NCI-H510A (cell line): ENCODE measurements at regions not wholly inside any gene's neighbourhood (a gene's known extent, or its start where the extent isn't known, plus 50 kb on each side); places are given as distances from the start of the nearest gene placed in this dataset.
"Not testable (repeated sequence)": the region's sequence is repeated elsewhere in the genome, so short reads cannot be mapped to it uniquely, and the experiment has no call there.

Experiments used
- DNase-seq: peaks from one replicate; lab custom pipeline; 2025; lab: John Stamatoyannopoulos, UW

DNA sequence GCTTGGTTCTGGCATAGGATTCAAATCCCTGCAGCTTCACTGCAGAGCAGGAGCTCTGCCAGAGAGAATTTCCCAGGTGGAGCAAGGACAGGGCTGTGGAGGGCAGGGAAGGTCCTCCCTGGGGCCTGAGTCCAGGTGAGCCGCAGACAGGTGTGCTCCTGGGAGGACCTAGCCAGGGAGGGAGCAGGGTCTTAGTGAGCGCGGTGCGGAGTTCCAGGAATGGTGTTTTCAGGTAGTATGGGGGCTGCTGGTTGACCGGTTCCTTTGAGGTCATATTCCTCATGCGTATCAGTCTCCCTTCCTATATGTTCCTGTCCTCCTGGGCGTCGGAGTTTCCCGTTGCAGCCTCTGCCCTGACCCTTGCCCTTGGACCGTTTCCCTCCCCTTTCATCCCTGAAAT lies 813.3 kb downstream of the KCNJ18 start:
- no peak for DNase-seq

DNA sequence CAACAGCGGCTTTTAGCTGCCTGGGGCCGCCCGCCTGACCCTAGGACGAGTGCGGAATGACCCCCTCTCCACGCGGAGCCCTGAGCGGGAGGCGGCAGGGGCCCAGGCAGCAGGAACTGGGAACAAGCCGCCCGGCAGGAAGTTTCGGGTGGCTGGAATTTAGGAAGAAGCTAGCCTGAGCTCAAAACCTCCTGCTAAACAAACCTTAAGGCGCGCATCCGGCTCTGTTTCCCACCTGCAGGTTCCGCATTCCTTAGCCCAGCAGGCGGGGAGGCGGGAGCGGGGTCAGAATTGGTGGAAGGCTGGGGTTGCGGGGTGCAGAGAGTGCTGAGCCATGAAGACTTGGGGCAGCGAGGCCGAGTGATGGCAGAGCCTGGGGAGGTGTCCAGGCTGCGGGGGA lies 813.9 kb downstream of the KCNJ18 start:
- no peak for DNase-seq

DNA sequence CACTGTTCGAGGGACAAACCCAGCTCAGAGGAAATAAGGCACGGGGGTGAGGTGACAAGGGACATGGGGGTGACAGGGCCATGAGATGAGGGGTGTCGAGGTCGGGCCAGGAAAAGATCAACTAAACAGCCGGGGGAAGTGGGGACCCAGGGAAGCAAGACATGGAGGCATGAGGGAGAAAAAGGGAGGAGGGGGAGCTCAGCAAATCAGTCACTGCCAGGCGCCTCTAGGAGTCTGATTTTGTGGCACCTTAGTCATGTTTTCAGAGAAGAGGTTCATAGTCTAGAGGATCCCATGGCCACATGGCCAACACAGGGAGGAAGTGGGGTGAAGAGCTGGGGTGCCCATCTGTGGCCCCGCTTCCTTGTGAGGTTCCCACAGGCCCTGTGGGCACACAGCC lies 814.5 kb downstream of the KCNJ18 start:
- DNase-seq, result no peak

DNA sequence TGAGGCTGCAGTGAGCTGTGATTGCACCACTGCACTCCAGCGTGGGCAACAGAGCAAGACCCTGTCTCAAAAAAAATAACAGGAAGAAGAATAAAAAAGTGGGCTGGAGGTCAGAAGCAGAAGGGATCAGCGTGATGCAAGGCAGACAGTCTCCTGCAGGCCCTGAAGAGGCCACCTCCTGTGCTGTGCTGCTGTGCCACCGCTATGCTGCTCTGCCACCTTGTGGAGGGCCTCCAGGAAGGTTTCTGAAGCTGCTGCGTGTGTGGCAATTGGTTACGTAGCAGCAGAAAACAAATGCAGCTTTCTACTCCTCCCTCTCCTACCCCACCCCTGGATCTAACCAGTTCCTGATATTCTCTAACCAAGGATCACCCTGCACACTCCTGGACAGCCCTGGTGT lies 815.5 kb downstream of the KCNJ18 start:
- no peak for DNase-seq

DNA sequence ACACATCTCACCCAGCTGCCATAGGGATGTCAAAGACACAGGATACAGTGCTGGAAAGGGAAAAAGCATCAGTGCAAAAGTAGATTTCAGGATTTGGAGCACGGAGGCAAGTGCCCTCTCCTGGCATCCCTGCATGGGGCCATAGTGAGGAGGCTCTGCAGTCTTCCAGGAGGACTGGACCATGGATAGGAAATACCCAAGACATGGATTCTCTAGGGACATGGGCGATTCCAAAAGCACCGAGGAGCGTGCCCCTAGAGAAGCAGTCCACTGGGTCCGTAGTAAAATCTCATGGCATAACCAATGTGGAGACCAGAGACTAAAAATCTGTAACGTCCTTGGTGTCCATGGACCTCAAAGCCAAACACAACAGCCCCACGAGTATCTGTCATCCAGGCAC lies 818.2 kb downstream of the KCNJ18 start:
- no peak for DNase-seq

DNA sequence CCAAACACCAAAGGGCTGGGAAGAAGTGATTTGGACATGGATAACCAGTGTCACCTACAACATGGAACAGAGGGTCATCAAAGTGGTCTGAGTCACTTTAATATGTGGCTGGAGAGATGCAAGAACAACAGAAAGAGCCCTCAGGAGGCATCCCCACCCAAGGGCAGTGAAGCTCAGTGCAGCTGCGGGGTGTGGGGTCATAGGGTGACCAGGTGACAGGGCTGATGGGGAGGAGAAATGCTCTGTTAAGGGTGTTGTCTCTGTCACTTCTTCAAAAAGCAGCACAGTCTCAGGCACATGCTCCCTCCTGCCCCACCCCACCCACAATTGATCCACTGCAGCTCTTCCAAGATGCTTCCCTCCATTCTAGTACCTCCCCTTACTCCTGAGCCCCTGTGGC lies 819.1 kb downstream of the KCNJ18 start:
- DNase-seq, result no peak

DNA sequence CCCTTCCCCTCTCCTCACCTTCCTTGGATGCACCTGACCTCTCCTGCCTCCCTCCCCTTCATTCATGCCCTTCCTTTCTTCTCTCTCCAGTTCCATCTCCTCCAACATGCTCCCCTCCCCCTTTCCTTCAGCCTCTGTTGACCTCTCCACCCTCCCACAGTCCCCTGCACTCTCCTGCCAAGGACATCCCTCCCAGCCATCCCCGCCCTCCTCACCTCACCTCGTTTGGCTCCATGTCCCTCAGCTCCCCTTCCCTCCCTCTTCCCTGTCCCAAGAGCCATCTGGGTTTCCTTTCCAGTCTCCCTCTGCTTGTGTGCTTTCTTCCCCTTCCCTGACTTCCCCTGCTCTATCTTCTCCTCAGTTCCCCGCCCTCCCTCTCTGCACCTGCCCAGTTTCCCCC lies 819.7 kb downstream of the KCNJ18 start:
- DNase-seq, result no peak

DNA sequence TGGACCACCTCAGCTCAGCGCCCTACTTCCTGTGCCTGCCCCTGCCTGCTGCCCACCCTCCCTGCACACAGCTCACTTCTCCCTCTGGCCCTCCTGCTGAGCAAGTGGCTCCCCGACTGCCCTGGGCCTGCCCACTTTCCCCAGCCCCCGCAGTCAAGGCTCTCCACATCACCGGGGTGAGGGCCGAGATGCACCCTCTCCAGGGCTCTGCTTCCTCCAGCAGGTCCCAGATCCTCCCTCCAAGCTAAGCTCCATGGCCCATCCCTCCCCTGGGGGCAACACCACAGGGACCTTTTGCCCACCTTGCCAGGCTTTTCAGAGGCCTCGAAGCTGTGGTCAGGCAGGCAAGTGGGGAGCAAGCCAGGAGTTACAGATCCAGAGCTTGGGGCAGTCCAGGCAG lies 820.2 kb downstream of the KCNJ18 start:
- DNase-seq, result no peak

DNA sequence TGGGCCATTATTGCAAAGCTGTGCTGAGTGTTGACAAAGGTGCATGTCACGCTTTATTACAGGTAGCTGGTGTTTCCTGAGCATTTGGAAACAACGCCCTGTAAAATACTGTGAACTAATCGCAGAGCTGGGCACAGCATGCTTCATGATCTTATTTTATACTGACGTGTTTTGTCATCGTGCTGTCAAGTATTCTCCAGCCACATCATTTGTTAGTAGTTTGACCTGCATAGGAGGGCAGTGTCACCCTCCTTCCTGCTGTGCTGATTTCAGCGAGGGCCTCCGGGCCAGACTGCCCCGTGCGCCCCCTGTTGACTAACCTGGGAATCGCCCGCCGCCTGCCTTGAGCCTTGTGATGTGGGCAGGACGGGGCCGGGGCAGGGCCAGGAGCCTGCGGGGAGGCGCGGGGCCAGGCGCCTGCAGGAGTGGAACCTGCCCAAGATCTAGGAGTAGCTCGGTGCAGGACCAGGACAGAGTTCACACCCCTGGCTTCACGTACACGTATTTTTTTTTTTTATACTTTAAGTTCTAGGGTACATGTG lies 820.7 kb downstream of the KCNJ18 start:
- no peak for DNase-seq

DNA sequence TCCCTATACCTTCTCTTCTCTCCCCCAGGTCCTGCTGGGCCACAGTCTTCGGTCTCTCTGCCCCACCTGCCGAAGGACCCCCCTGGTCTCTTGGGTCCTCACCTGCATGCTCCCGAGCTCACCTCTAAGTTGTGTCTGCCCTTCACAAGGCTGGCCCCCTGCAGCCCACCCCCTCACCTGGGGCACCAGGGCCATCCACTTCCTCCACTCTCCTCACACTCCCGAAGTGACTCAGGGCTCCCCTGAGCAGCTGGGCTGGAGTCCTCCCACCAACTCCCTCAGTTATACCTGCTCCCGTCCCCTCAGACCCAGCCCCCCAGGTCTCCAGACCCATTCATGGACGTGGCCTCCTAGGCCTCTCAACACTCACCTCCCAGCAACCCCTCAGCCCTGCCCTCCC lies 822.0 kb downstream of the KCNJ18 start:
- DNase-seq, result no peak

DNA sequence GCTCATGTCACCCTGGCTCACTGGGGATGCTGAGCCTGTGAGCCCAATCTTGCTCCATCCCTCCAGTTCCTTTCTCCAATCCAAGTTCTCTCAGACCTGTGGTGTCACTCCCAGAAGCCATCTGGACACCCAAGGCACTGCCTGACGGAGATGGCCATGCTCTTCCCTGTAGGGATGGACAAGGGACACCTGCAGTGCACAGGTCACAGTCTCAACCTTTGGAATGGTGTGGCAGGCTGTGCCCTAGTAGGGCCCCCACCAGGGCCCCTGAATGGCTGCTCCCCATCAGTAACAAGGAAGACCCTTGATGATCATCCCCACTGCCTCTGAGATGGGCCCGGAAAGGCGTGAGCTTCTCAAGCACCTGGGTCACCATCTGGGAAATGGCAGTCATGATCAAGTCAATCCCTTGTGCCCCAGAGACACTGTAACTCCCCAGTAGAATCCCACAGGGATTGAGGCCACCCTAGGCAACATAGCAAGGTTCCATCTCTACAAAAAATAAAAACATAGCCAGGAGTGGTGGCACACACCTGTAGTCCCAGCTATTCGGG lies 822.5 kb downstream of the KCNJ18 start:
- no peak for DNase-seq

DNA sequence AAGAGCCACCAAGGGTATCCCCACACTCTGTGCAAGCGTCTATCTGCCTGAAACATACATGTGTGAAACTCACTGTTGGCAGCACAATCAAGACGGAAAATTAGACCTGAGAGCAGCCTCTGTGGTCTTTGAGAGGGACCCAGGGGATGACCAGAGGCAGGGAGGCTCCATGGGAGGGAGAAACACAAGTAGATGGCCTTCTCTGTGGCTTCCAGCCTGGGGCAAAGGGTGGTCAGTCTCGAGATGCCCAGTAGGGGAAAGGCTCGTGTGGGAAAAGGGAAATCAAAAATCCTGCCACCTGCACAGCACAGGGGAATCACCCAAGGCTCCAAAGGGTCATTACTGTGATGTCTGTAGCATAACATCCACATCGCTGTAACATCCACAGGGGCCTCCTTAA lies 823.3 kb downstream of the KCNJ18 start:
- DNase-seq, result no peak

DNA sequence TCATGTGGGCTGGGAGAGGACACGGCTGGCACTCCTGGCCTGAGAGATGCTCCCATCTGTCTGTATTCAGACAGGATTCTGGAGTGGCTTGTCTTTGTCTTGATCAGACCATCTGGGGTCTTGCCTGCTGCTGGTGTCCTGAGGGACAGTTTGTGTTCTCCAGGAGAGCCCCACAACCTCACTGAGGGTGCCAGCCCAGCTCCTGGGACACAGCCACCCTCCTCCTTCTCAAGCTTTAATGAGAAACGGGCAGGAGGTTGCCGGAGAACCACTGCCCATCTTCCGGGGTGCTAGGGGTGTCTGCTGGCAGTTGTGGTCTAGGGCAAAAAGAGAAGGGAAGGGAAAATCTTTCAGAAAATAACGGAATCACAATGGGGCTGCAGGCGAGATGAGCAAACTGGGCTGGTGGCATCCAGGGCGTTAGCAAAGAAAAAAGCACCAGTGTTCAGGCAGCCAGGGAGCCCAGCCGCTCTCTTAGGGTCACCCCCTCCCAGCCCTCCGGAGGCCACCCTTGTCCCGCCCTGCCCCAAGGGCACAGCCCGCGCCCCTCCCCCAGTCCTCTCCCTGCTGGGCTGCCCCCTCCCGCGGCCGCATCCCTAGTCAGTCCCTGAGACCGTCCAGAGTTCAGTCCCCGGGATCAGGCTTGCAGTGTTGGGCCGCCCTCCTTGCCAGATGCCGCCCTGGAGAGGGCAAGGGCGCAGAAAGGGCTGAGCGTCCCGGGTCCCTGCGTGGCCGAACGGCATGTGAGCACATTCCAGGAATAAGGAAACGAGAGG lies 824.7 kb downstream of the KCNJ18 start:
- DNase-seq, result no peak

DNA sequence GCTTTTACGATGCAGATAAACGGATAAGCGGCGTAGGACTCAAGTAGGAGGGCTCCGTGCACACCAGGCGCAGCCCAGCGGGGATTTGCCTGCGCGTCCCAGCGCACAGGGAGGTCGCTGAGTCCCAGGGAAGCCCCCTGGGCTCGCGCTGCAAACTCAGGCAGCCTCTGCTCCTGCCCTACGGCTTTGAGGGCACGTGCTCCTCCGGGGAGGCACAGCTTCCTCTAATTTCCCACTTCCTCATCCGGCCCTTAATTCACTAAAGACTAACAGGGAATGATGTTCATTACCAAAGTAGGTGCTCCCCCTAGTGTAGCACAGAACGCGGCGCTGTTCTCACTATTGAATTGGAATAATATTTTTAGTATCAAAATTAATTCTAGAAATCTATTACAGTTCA lies 825.4 kb downstream of the KCNJ18 start:
- no peak for DNase-seq

DNA sequence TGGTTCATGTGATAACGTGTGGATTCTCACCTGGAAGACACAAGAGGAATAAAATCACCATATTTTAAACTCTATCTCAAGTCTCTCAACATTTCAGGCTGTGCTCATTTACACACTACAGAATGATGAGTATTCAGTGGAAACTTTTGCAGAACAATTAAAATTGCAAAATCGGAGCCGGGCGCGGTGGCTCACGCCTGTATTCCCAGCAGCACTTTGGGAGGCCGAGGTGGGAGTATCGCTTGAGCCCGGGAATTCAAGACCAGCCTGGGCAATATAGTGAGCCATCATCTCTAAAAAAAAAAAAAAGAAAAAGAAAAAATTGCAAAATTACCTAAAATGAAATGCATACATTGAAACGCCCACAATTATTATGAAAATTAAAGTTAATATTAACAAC lies 825.9 kb downstream of the KCNJ18 start:
- DNase-seq, result no peak

DNA sequence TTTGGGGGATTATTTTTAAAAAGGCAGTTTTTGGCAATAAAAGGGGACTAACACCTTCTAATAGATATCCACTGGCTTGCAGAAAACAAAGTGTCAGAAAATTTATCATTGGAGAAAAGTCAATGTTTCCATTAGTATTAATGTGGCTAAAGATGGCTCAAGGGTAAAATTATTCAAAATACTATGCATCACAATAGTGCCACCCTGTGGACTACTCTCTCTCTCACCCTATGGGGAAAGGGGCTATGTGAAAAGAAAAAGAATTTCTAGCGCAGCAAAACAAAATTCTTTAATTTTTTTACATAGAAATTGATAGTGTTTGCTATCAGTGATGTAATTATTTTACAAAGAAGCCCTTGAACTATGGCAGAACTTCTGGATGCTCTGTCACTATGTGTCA lies 856.5 kb downstream of the KCNJ18 start:
- not testable (repeated sequence) for DNase-seq

DNA sequence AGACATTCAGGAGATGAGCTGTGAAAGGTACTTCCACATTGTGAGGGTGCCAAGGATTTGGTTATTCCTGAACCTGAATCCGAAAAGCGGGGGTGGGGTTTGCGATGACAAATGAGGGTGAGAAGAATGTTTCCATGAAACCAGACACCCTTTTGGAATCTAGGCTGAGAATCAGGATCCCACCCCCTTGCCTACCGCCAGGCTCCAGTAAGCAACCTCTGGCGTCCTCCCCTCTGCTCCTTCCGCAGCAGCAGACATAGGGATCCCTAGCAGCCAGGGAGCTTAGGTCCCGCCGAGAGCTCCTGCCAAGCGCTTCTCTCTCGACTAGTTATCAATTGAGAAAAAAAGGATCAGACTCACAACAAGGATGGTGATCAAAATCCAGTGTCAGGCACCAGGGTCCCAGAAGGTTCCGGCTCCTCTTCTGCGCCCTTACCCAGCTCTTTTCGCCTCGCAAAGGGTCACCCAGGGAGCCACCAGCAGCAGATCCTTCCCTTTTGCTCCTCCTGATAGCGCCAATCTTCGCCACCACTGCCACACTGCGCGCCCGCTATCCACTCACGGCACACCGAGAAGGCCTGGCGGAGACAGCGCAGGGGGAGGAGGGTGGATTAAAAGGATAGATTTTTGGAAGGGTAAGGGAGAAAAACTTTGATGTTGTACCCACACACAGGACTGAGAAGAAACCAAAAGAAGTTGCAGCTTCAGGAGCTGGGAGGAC lies 859.5 kb downstream of the KCNJ18 start:
- DNase-seq, result not testable (repeated sequence)

DNA sequence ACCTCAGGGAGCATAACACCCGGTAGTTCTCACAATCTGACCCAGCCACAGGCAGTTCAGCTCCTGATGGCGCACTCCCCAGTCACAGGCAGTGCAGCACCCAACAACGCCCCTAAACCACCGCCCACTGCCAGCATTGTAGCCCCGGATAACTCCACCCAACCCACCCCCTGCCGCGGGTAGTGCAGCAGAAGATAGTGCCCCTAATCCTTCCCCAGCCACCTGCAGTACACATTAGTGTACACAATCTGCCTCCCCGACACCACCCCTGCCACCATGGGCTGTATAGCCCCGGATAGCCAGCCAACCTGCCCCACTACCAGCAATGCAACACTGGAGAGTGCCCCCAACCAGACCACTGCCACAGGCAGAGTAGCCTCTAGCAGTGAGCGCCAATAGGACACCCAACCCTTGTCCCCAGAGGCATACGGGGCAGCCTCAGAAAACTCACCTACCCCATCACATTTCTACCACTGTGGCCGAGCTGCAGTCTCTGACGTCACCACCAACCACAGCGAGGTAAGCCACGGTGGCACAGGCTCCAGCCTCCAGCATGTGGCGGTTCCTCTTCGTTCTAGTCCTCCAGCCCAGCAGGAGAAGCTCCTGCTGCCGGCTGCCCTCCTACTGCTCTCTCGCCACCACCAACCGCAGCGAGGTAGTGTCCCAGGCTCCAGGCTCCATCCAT lies 877.3 kb downstream of the KCNJ18 start:
- no peak for DNase-seq

DNA sequence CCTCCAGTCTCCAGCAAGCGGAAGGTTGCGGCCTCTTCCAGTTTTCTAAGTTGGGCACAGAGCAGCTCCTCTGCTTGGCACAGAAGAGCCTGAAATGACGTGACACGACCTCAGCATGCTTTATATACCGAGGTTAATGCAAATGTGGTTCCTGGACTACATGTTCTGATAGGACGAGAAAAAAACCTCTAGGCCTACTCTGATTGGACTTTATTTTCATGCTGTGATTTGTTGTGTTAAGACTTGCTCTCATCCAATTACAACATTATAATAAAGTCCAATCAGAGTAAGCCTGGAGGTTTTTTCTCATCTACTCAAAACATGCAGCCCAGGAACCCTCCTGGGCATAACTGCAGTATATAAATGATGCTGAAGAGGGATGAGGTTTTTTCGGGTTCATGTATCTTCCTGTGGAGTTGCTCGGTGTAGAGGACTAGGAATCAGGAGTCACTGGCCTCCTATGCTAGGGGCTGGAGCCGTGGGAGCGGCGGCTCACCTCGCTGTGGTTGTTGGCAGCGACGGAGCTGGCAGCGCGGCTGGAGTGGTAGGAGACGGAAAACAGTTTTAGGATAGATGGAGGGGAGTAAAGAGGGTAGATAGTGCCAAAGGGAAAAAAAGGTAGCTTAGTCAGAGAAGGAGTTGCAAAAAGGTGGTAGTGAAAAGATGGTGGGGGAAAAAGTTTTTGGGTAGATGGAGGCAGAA lies 878.0 kb downstream of the KCNJ18 start:
- DNase-seq, result no peak

DNA sequence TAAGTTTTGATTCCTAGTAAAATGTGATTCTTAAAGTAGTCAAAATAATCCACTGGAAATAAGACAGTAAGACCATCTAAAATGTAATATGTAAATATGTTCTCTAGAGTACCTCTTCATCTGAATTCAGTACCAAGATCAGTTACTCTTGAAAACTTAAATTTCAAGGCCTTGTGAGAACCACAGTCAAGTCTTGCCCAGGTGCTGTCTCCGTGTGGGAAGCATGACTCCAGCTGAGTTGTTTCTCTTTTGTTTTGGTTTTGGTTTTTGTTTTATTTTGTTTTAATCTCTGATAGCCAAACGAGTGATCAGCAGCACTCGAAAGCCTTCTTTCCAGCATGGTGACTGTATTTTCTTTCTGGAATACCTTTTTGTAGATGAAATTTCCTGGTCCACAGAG lies 907.0 kb downstream of the KCNJ18 start:
- DNase-seq, result no peak

DNA sequence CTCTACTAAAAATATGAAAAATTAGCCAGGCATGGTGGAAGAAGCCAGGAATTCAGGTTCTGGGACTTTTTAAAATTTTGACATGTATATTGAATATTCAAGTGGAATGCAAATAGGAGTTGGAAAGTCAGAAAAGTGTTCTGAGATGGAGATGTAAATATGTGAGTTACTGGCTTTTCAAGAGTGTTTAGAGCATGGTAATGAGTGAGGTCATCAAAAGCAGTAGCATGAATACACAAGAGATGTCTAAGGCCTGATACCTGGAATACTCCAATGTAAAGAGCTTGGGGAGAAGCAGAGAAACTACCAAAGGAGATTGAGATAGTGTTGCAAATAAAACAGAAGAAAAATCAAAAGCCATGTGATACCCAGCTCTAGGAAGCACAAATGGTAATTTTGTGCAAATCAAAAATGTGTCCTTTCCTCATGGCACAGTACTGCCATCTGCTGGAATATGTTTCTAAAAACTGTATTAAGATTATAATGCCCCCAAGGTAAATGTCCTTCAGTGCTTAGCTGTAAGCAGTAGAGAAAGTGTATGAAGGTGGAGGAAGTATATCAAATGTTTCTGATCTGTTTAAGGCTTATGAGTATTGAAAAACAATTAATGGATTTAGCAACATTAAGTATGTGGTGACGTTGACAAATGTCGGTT lies 908.4 kb downstream of the KCNJ18 start:
- DNase-seq, result no peak
